ENCODE measurements at regions not wholly inside any gene's neighbourhood (a gene's known extent, or its start where the extent isn't known, plus 50 kb on each side); places are given as distances from the start of the nearest gene placed in this dataset.

DNA sequence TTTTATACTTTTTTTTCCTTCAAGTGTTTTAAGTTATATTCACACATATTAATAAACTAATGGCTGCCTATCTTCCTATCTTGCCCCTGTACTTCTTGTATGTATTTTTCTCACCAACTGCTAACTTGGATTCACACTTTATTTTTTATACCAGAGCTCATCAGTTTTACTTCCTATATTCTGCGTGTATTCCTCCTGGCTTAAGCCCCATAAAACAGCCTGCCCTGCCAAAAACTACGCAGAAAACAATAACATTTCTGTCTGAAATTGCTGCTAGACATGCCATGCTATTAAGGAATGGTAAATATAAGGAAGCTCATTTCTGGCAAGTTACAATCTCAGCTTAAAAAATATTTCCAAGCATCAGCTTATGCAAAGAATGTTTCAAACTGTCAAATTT is 172.3 kb downstream of the UBE2E3 start:
- Histone ChIP-seq H3K4me1 (replicated peaks) (no peaks in the 10 kb centered on the region), H3K27ac (no peak overlapping the region), H3K36me3 (no peaks in the 10 kb centered on the region), H3K9me3 (no peaks in the 10 kb centered on the region), H3K4me3 (no peak overlapping the region), H3K27me3 (replicated peaks; ENCODE audit: insufficient read depth) (peaks cover 2% of the 10 kb centered on the region)
- TF ChIP-seq POLR2AphosphoS5 (IDR thresholded peaks at IDR 0.05) (no peak), POLR2A (IDR thresholded peaks at IDR 0.05) (no peak)
- TF ChIP-seq, protein P1, sequence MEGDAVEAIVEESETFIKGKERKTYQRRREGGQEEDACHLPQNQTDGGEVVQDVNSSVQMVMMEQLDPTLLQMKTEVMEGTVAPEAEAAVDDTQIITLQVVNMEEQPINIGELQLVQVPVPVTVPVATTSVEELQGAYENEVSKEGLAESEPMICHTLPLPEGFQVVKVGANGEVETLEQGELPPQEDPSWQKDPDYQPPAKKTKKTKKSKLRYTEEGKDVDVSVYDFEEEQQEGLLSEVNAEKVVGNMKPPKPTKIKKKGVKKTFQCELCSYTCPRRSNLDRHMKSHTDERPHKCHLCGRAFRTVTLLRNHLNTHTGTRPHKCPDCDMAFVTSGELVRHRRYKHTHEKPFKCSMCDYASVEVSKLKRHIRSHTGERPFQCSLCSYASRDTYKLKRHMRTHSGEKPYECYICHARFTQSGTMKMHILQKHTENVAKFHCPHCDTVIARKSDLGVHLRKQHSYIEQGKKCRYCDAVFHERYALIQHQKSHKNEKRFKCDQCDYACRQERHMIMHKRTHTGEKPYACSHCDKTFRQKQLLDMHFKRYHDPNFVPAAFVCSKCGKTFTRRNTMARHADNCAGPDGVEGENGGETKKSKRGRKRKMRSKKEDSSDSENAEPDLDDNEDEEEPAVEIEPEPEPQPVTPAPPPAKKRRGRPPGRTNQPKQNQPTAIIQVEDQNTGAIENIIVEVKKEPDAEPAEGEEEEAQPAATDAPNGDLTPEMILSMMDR (IDR thresholded peaks at IDR 0.05) = no peak
- intact Hi-C loops (cut with DNase I) = no loop called here
- DNase-seq (ENCODE audit: low spot score) = no peak
- 19% methylated on average over 2 of the region's 2 CpGs for WGBS

DNA sequence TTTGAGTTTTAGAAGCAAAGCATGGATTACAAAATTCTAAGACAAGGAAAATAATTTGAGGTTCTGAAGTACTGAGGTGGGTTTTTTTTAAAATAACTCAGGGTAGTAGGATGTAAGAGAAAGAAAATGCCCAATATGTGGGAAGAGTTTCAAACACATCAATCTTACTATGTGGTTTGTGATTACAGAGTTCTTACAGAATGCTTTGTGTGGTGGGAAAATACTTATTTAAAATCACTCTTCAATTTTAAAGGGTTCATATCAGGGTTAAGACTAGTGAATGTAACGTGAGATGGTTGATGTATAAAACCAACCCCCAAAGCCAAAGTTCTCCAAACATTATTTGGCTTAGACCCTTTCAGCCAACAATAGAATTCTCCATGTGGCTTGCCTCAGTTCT is 173.5 kb downstream of the UBE2E3 start:
- H3K4me1 ChIP-seq (replicated peaks) = no peaks in the 10 kb centered on the region
- no peaks in the 10 kb centered on the region for H3K36me3 ChIP-seq
- no peak overlapping the region for H3K4me3 ChIP-seq
- H3K27ac ChIP-seq = no peak overlapping the region
- DNase-seq (ENCODE audit: low spot score) = no peak
- H3K9me3 ChIP-seq = no peaks in the 10 kb centered on the region
- TF ChIP-seq, protein P1 (IDR thresholded peaks at IDR 0.05) = no peak
- TF ChIP-seq POLR2AphosphoS5 (IDR thresholded peaks at IDR 0.05) (no peak), POLR2A (IDR thresholded peaks at IDR 0.05) (no peak)
- 29% methylated on average over 1 of the region's 1 CpG for WGBS
- peaks cover 2% of the 10 kb centered on the region for H3K27me3 ChIP-seq (replicated peaks; ENCODE audit: insufficient read depth)
- intact Hi-C loops (cut with DNase I) = no loop called here

DNA sequence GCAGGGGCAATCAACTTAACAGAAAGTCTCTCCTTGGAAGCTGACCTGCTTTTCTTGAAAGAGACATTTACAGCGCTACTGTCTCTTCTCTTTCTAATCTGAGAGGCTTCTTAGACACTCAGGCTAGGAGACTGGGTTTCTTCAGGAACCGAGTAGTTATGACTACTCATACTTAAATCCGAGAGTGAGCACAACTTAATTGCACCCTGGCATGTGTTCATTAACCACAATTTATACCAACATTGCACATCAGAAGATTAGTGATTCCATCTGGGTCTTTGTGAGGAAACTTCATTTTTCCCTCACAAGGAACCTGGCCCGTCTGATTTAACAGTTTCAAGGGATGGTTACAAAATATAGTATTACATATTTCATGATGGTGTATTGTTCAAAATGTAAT is 176.9 kb downstream of the UBE2E3 start:
- Histone ChIP-seq H3K36me3 (no peaks in the 10 kb centered on the region), H3K27me3 (replicated peaks; ENCODE audit: insufficient read depth) (peaks cover 2% of the 10 kb centered on the region), H3K4me1 (replicated peaks) (no peaks in the 10 kb centered on the region), H3K27ac (no peak overlapping the region), H3K4me3 (no peak overlapping the region), H3K9me3 (no peaks in the 10 kb centered on the region)
- intact Hi-C loops (cut with DNase I) = no loop called here
- DNase-seq (ENCODE audit: low spot score) = no peak
- 90% methylated on average over 4 of the region's 4 CpGs for WGBS
- no peak for TF ChIP-seq POLR2A (IDR thresholded peaks at IDR 0.05)
- no peak for TF ChIP-seq POLR2AphosphoS5 (IDR thresholded peaks at IDR 0.05)
- TF ChIP-seq, protein P1 (IDR thresholded peaks at IDR 0.05) = no peak

DNA sequence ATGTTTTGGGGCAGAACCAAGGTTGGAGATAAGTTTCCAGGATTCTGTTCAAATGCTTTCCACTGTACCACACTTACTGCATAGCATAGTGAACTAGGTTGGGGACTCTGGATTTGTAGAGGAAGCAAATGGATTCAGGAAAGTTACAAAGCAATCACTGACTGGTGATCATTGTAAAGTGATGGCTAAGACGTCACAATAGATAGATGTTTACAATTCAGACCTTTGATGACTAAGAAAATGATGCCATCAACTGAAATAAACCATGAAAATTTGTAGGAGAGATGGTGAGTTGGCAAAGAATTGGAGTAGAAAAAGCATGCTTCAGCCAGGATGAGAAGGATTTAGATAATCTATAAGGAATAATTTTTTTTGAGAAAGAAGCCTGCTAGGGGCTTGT is 178.0 kb downstream of the UBE2E3 start:
- intact Hi-C loops (cut with DNase I) = no loop called here
- TF ChIP-seq, protein P1 (IDR thresholded peaks at IDR 0.05) = no peak
- TF ChIP-seq POLR2A (IDR thresholded peaks at IDR 0.05) (no peak), POLR2AphosphoS5 (IDR thresholded peaks at IDR 0.05) (no peak)
- Histone ChIP-seq H3K9me3 (no peaks in the 10 kb centered on the region), H3K27me3 (replicated peaks; ENCODE audit: insufficient read depth) (peaks cover 2% of the 10 kb centered on the region), H3K36me3 (no peaks in the 10 kb centered on the region), H3K4me1 (replicated peaks) (no peaks in the 10 kb centered on the region), H3K4me3 (no peak overlapping the region), H3K27ac (no peak overlapping the region)
- no peak for DNase-seq (ENCODE audit: low spot score)
- 43% methylated on average over 1 of the region's 1 CpG for WGBS

DNA sequence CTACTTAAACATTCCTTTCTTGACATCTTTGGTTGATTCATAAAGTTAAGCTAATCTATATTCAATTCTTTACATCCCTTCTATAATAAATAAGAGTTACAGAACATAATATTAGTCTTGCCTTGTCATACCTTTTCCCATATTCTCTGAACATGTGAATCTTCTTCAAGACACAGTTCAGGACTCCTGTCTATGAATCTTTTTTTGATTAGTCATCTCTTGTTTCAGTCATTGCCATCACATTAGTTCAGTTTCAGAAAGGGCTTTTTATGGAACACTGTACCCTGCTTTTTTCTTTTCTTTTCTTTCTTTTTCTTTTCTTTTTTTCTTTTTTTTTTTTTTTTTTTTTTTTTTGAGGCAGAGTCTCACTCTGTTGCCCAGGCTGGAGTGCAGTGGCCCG is 181.2 kb downstream of the UBE2E3 start:
- 100% methylated on average over 1 of the region's 1 CpG for WGBS
- no peak overlapping the region for H3K4me3 ChIP-seq
- H3K36me3 ChIP-seq = no peaks in the 10 kb centered on the region
- no peak for TF ChIP-seq POLR2AphosphoS5 (IDR thresholded peaks at IDR 0.05)
- TF ChIP-seq, protein P1 (IDR thresholded peaks at IDR 0.05) = no peak
- TF ChIP-seq POLR2A (IDR thresholded peaks at IDR 0.05) = no peak
- no peak overlapping the region for H3K27ac ChIP-seq
- H3K27me3 ChIP-seq (replicated peaks; ENCODE audit: insufficient read depth) = no peaks in the 10 kb centered on the region
- intact Hi-C loops (cut with DNase I) = no loop called here
- no peaks in the 10 kb centered on the region for H3K9me3 ChIP-seq
- DNase-seq (ENCODE audit: low spot score) = no peak
- no peaks in the 10 kb centered on the region for H3K4me1 ChIP-seq (replicated peaks)
